KMS-11 (cell line): ENCODE measurements at regions not wholly inside any gene's neighbourhood (a gene's known extent, or its start where the extent isn't known, plus 50 kb on each side); places are given as distances from the start of the nearest gene placed in this dataset.

Source experiments
- H2AFZ ChIP-seq: fragments of 200-600 bp; sonication (generic); 2 replicates; pipeline ENCODE4 v1.6.1; 2016; ENCODE audit warnings: antibody characterized with exemption, mixed run types, low read depth
- H3K27ac ChIP-seq: fragments of 200-600 bp; sonication (generic); 2 replicates; pipeline ENCODE4 v1.6.1; 2016; ENCODE audit warnings: mild to moderate bottlenecking, mixed run types
- H3K27me3 ChIP-seq: fragments of 200-600 bp; sonication (generic); 2 replicates; pipeline ENCODE4 v1.6.1; 2017; ENCODE audit warnings: mild to moderate bottlenecking, low read depth, mixed run types, moderate library complexity; ENCODE audit not compliant: insufficient read depth
- H3K36me3 ChIP-seq: fragments of 200-600 bp; sonication (generic); 2 replicates; pipeline ENCODE4 v1.6.1; 2017; ENCODE audit warnings: mild to moderate bottlenecking, mixed run types; ENCODE audit not compliant: insufficient read depth
- H3K4me1 ChIP-seq: fragments of 200-600 bp; sonication (generic); 2 replicates; pipeline ENCODE4 v1.6.1; 2016; ENCODE audit warnings: mild to moderate bottlenecking, low read depth, mixed run types; ENCODE audit not compliant: poor library complexity, severe bottlenecking
- H3K4me2 ChIP-seq: fragments of 200-600 bp; sonication (generic); 2 replicates; pipeline ENCODE4 v1.7.0; 2016; ENCODE audit warnings: mild to moderate bottlenecking, mixed run types
- H3K4me3 ChIP-seq: fragments of 200-600 bp; sonication (generic); IDR thresholded peaks from 2 replicates; pipeline ENCODE4 v1.6.1; 2017; ENCODE audit warnings: low read depth, low read length, mixed read lengths; ENCODE audit not compliant: insufficient read depth
- H3K79me2 ChIP-seq: fragments of 200-600 bp; sonication (generic); 2 replicates; pipeline ENCODE4 v1.6.1; 2016; ENCODE audit warnings: low read depth, mixed run types; ENCODE audit not compliant: insufficient read depth
- H3K9ac ChIP-seq: fragments of 200-600 bp; sonication (generic); 2 replicates; pipeline ENCODE4 v1.6.1; 2016; ENCODE audit warnings: mild to moderate bottlenecking, mixed run types
- H4K20me1 ChIP-seq: fragments of 200-600 bp; sonication (generic); 2 replicates; pipeline ENCODE4 v1.6.1; 2016; ENCODE audit warnings: mild to moderate bottlenecking, mixed run types; ENCODE audit not compliant: insufficient read depth
- CTCF ChIP-seq: fragments of 200-600 bp; sonication (generic); conservative IDR thresholded peaks from 2 replicates; pipeline ENCODE4 v1.6.1; 2017; ENCODE audit warnings: low read depth, mild to moderate bottlenecking, antibody characterized with exemption, low read length, moderate library complexity, mixed read lengths

- Histone ChIP-seq H3K79me2 (no peaks in the 10 kb centered on the region), H3K4me1 (no peaks in the 10 kb centered on the region), H4K20me1 (no peaks in the 10 kb centered on the region), H3K27me3 (no peaks in the 10 kb centered on the region), H3K36me3 (no peaks in the 10 kb centered on the region), H3K9ac (no peak overlapping the region), H3K27ac (no peak overlapping the region), H3K4me3 (no peak overlapping the region), H3K4me2 (no peak overlapping the region), H2AFZ (no peak overlapping the region)
- TF ChIP-seq CTCF = no peak
Observed at GRCh38 chr9:118961857-118962256, 407.4 kb downstream of the BRINP1 start.

GRCh38 chr9:118962426-118962825, 406.8 kb downstream of the BRINP1 start:
- Histone ChIP-seq H2AFZ (no peak overlapping the region), H3K27me3 (no peaks in the 10 kb centered on the region), H3K79me2 (no peaks in the 10 kb centered on the region), H3K9ac (no peak overlapping the region), H3K36me3 (no peaks in the 10 kb centered on the region), H3K27ac (no peak overlapping the region), H3K4me1 (no peaks in the 10 kb centered on the region), H3K4me3 (no peak overlapping the region), H3K4me2 (no peak overlapping the region), H4K20me1 (no peaks in the 10 kb centered on the region)
- no peak for TF ChIP-seq CTCF

- H3K27ac ChIP-seq = no peak overlapping the region
- no peak for TF ChIP-seq CTCF
- no peak overlapping the region for H3K4me2 ChIP-seq
- H2AFZ ChIP-seq = no peak overlapping the region
- H3K9ac ChIP-seq = no peak overlapping the region
- no peaks in the 10 kb centered on the region for H4K20me1 ChIP-seq
- H3K36me3 ChIP-seq = no peaks in the 10 kb centered on the region
- H3K27me3 ChIP-seq = no peaks in the 10 kb centered on the region
- no peaks in the 10 kb centered on the region for H3K4me1 ChIP-seq
- H3K79me2 ChIP-seq = no peaks in the 10 kb centered on the region
- H3K4me3 ChIP-seq = no peak overlapping the region
Observed at GRCh38 chr9:118963674-118964073, 405.6 kb downstream of the BRINP1 start.

GRCh38 chr9:118967901-118968300, 401.3 kb downstream of the BRINP1 start:
- H3K9ac ChIP-seq = no peak overlapping the region
- H4K20me1 ChIP-seq = no peaks in the 10 kb centered on the region
- no peak overlapping the region for H2AFZ ChIP-seq
- H3K36me3 ChIP-seq = no peaks in the 10 kb centered on the region
- no peaks in the 10 kb centered on the region for H3K27me3 ChIP-seq
- H3K4me2 ChIP-seq = no peak overlapping the region
- H3K27ac ChIP-seq = no peak overlapping the region
- no peak overlapping the region for H3K4me3 ChIP-seq
- no peaks in the 10 kb centered on the region for H3K4me1 ChIP-seq
- no peaks in the 10 kb centered on the region for H3K79me2 ChIP-seq
- TF ChIP-seq CTCF = no peak

GRCh38 chr9:118975736-118976135, 393.5 kb downstream of the BRINP1 start:
- no peak overlapping the region for H3K9ac ChIP-seq

More at GRCh38 chr9:118975736-118976135, 393.5 kb downstream of the BRINP1 start:
- no peaks in the 10 kb centered on the region for H3K27me3 ChIP-seq
- H3K4me3 ChIP-seq = no peak overlapping the region
- no peaks in the 10 kb centered on the region for H4K20me1 ChIP-seq
- TF ChIP-seq CTCF = no peak
- no peak overlapping the region for H3K4me2 ChIP-seq
- no peak overlapping the region for H3K27ac ChIP-seq
- H3K4me1 ChIP-seq = no peaks in the 10 kb centered on the region
- no peaks in the 10 kb centered on the region for H3K79me2 ChIP-seq
- no peak overlapping the region for H2AFZ ChIP-seq
- no peaks in the 10 kb centered on the region for H3K36me3 ChIP-seq
